LNCaP clone FGC (cell line): ENCODE measurements at regions not wholly inside any gene's neighbourhood (a gene's known extent, or its start where the extent isn't known, plus 50 kb on each side); places are given as distances from the start of the nearest gene placed in this dataset.
"Not testable (repeated sequence)": the region's sequence is repeated elsewhere in the genome, so short reads cannot be mapped to it uniquely, and the experiment has no call there.

ENCODE experiments used
- DNase-seq: peaks from one replicate; pipeline ENCODE4 v3.0.0-alpha.2; 2011; ENCODE audit warnings: low read depth
- H3K4me3 ChIP-seq: 2 replicates; pipeline ENCODE4 v1.5.1; 2011; ENCODE audit warnings: mild to moderate bottlenecking, low read depth, low read length, control low read depth
- TF ChIP-seq, protein P1 (sequence below): IDR thresholded peaks from 2 replicates; pipeline ENCODE4 v1.5.1; 2012; ENCODE audit warnings: mild to moderate bottlenecking; ENCODE audit not compliant: control insufficient read depth, insufficient read depth; ENCODE audit errors: extremely low read depth

DNA sequence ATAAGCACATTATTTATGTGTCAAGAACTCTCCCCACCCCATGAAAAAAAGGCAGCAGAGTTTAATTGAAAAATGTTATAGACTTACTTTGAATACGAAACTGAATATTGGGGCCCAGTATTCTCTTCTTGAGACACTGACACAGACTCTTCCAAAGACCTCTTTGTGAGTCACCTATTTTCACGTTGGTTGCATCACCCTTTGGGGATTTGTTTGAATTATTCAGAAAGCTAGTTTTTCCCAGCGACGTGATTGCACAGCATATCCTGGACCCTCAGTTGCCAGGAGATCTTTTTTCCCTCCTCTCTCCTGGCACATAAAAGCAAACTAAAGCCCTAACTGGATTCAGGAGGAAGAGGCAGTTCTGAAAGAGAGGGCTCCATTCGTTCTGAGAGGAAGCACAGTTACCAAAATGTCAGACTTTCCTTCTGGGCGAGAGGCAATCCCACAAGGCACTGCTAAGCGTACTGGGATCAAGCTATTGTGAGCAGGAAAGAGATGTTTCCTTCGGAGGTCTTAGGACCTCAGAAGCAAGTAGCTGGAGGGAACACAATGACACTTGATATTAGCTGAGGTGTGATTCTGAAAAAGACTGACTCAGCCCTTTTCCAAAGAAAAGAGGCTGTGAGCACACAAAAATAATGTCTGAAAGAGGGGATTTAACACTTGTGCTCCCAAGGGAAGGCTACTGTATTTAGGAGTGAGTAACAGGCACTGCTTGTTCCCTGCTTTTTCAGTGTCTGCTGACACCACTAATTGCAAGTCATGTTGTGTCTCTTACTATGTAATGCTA lies 65.8 kb upstream of the CADPS start:
- TF ChIP-seq, protein P1, sequence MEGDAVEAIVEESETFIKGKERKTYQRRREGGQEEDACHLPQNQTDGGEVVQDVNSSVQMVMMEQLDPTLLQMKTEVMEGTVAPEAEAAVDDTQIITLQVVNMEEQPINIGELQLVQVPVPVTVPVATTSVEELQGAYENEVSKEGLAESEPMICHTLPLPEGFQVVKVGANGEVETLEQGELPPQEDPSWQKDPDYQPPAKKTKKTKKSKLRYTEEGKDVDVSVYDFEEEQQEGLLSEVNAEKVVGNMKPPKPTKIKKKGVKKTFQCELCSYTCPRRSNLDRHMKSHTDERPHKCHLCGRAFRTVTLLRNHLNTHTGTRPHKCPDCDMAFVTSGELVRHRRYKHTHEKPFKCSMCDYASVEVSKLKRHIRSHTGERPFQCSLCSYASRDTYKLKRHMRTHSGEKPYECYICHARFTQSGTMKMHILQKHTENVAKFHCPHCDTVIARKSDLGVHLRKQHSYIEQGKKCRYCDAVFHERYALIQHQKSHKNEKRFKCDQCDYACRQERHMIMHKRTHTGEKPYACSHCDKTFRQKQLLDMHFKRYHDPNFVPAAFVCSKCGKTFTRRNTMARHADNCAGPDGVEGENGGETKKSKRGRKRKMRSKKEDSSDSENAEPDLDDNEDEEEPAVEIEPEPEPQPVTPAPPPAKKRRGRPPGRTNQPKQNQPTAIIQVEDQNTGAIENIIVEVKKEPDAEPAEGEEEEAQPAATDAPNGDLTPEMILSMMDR, result no peak
- H3K4me3 ChIP-seq, result no peak overlapping the region
- DNase-seq, result no peak

DNA sequence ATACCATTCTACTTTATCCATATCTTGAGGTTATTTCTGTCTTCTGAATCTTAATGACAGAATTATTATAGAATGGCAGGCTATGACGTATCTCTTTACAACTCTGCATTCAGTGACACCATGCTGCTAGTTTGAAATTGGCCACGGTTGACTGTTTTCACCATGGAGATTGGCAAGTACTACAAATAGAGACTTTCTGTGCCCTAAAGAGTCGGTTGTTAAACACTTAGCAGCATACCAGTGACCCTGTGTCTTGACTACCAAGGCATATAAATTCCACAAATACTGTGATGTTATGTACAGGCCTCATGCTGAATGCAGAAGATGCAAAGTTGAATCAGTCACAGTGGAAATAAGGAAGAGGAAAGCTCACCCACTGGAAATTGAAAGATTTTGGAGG lies 67.0 kb upstream of the CADPS start:
- no peak overlapping the region for H3K4me3 ChIP-seq
- no peak for DNase-seq
- TF ChIP-seq, protein P1, result no peak

DNA sequence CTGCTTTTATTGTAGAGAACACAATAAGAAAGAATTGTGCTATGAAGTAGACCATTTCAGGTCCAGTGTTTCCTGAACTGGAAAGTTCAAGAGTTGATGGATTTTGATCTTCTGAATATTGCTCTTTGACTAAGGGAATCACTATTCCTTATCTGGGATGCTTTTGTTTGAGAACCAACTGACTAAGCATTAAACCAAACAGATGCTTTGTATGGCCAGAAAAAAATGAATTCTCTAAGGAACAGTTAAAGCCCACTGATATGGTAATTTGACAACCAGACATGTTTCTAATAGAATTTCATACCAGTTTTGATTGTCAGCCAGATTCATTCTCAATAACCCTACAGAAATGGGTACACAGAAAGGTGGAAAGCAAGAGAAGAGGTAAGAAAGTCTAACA lies 67.5 kb upstream of the CADPS start:
- H3K4me3 ChIP-seq, result no peak overlapping the region
- no peak for DNase-seq
- TF ChIP-seq, protein P1, result no peak

DNA sequence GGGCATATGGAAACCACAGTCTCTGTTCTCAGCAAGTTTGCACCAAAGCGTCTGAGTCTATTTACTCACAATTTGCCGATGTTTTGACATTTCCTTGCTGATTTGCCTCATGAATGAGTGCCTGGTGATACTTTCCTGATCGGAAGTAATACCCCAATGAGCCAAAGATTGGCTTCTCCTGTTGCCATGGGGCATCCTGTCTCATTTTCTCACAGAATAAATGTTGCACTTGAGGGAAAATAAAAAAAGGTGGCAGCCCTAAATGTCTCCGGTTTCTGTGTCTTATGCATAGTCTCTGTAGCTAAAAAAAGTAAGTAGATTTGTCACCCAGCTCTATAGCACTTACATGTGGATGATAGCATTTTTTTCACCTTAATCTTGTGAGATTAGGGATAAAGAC lies 73.7 kb upstream of the CADPS start:
- DNase-seq, result no peak
- TF ChIP-seq, protein P1, result no peak
- no peak overlapping the region for H3K4me3 ChIP-seq

DNA sequence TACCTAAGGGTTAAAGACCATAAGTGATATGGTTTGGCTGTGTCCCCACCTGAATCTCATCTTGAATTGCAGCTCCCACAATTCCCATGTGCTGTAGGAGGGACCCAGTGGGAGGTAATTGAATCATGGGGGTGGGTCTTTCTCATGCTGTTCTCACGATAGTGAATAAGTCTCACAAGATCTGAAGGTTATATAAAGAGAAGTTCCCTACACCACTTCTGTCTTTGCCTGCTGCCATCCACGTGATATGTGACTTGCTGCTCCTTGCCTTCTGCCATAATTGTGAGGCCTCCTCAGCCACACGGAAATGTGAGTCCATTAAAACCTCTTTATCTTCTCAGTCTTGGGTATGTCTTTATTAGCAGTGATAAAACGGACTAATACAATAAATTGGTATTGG lies 75.0 kb upstream of the CADPS start:
- TF ChIP-seq, protein P1, result no peak
- DNase-seq, result no peak
- H3K4me3 ChIP-seq, result no peak overlapping the region

DNA sequence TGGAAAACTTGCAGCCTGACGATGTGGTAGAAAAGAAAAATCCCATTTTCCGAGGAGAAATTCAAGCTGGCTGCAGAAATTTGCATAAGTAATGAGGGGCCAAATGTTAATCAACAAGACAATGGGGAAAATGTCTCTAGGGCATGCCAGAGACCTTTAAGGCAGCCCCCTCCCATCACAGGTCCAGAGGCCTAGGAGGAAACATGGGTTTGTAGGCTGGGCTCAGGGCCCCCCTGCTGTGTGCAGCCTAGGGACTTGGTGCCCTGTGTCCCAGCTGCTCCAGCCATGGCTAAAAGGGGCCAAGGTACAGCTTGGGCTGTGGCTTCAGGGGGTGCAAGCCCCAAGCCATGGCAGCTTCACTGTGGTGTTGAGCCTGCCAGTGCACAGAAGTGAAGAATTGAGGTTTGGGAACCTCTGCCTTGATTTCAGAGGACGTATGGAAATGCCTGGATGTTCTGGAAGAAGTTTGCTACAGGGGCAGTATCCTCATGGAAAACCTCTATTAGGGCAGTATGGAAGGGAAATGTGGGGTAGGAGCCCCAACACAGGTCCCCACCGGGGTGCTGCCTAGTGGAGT lies 75.9 kb upstream of the CADPS start:
- no peak for DNase-seq
- H3K4me3 ChIP-seq, result no peak overlapping the region
- TF ChIP-seq, protein P1, result no peak

DNA sequence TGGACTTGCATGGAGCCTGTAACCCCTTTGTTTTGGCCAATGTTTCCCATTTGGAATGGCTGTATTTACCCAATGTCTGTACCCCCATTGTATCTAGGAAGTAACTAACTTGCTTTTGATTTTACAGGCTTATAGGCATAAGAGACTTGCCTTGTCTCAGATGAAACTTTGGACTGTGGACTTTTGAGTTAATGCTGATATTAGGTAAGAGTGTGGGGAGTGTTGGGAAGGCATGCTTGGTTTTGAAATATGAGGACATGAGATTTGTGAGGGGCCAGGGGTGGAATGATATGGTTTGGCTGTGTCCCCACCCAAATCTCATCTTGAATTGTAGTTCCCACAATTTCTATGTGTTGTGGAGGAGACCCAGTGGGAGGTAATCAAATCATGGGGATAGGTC lies 76.7 kb upstream of the CADPS start:
- not testable (repeated sequence) for H3K4me3 ChIP-seq, DNase-seq
